GM12878 (cell line): ENCODE measurements at regions not wholly inside any gene's neighbourhood (a gene's known extent, or its start where the extent isn't known, plus 50 kb on each side); places are given as distances from the start of the nearest gene placed in this dataset.

Source experiments
- CTCF ChIP-seq, 3 experiments: IDR thresholded peaks in 2 of 3; conservative IDR thresholded peaks in 1 of 3; 2 replicates each; pipeline ENCODE4 v1.5.1; 2011; ENCODE audit warnings: low read depth in 3 of 3, low read length in 3 of 3, mild to moderate bottlenecking in 3 of 3, control low read depth in 2 of 3, moderate library complexity in 2 of 3, inconsistent platforms in 1 of 3, mixed read lengths in 1 of 3; ENCODE audit not compliant: control insufficient read depth in 2 of 3, insufficient read depth in 1 of 3; ENCODE audit errors: extremely low read depth in 1 of 3
- KAT2A ChIP-seq: conservative IDR thresholded peaks from 2 replicates; pipeline ENCODE4 v1.6.1; 2011; ENCODE audit warnings: low read depth, low read length; ENCODE audit not compliant: control insufficient read depth
- MAX ChIP-seq: IDR thresholded peaks from 2 replicates; pipeline ENCODE4 v1.6.1; 2012; ENCODE audit warnings: low read depth, low read length, improper control_type of control experiment
- MTA3 ChIP-seq: IDR thresholded peaks from 2 replicates; pipeline ENCODE4 v1.6.1; 2012; ENCODE audit warnings: low read length, inconsistent platforms, borderline replicate concordance
- MYC ChIP-seq: IDR thresholded peaks from 2 replicates; pipeline ENCODE4 v1.6.1; 2011; ENCODE audit warnings: mild to moderate bottlenecking, low read length, moderate library complexity, inconsistent platforms; ENCODE audit not compliant: insufficient read depth, insufficient replicate concordance, insufficient read length, severe bottlenecking
- NKRF ChIP-seq: fragments of 450-650 bp; conservative IDR thresholded peaks from 2 replicates; pipeline ENCODE4 v1.6.1; 2017; ENCODE audit warnings: mild to moderate bottlenecking, moderate library complexity
- RFX5 ChIP-seq: IDR thresholded peaks from 2 replicates; pipeline ENCODE4 v1.6.1; 2011; ENCODE audit warnings: low read depth, low read length, improper control_type of control experiment
- TAF1 ChIP-seq: IDR thresholded peaks from 2 replicates; pipeline ENCODE4 v1.6.1; 2011; ENCODE audit warnings: mild to moderate bottlenecking, low read depth, low read length, borderline replicate concordance
- ZBTB40 ChIP-seq: fragments of 450-650 bp; IDR thresholded peaks from 2 replicates; pipeline ENCODE4 v1.6.1; 2016; ENCODE audit warnings: mild to moderate bottlenecking, moderate library complexity, borderline replicate concordance

GRCh38 chr14:55948399-55948798 is 169.8 kb upstream of the PELI2 start:
- TF ChIP-seq TAF1: no peak
- TF ChIP-seq CTCF (IDR thresholded peaks at IDR 0.05 in 2 of 3, conservative IDR thresholded peaks at IDR 0.05 in 1 of 3; ENCODE audit: control insufficient read depth in 2 of 3, extremely low read depth in 1 of 3, insufficient read depth in 1 of 3, low read depth in 3 of 3, low read length in 3 of 3): no peak
- TF ChIP-seq MYC: no peak
- no peak for TF ChIP-seq NKRF
- no peak for TF ChIP-seq ZBTB40
- TF ChIP-seq RFX5: no peak
- TF ChIP-seq MAX: no peak
- TF ChIP-seq MTA3: no peak
- no peak for TF ChIP-seq KAT2A
